Endodermal cell (in vitro differentiated cells): ENCODE measurements at regions not wholly inside any gene's neighbourhood (a gene's known extent, or its start where the extent isn't known, plus 50 kb on each side); places are given as distances from the start of the nearest gene placed in this dataset.

Source experiments
- DNase-seq: peaks from one replicate; pipeline ENCODE4 v3.0.0-alpha.2; 2017
- H3K27ac ChIP-seq: 2 replicates; pipeline ENCODE4 v1.5.1; 2013; ENCODE audit warnings: mild to moderate bottlenecking, low read depth, low read length, moderate library complexity
- H3K27me3 ChIP-seq: 2 replicates; pipeline ENCODE4 v1.6.1; 2013; ENCODE audit warnings: mild to moderate bottlenecking, low read length, moderate library complexity; ENCODE audit not compliant: insufficient read depth, control insufficient read depth, poor library complexity, severe bottlenecking
- H3K36me3 ChIP-seq: 2 replicates; pipeline ENCODE4 v1.7.0; 2013; ENCODE audit warnings: mild to moderate bottlenecking, low read length, moderate library complexity; ENCODE audit not compliant: control insufficient read depth, insufficient read depth
- H3K4me1 ChIP-seq: one replicate; pipeline ENCODE4 v1.7.0; 2013; ENCODE audit warnings: low read length; ENCODE audit not compliant: control insufficient read depth, insufficient read depth
- H3K4me3 ChIP-seq: 2 replicates; pipeline ENCODE4 v1.5.1; 2013; ENCODE audit warnings: mild to moderate bottlenecking, low read length, moderate library complexity
- H3K9ac ChIP-seq: 2 replicates; pipeline ENCODE4 v1.6.1; 2013; ENCODE audit warnings: mild to moderate bottlenecking, low read length, moderate library complexity; ENCODE audit not compliant: poor library complexity, severe bottlenecking; ENCODE audit errors: extremely low read depth
- H3K9me3 ChIP-seq: 2 replicates; pipeline ENCODE4 v1.6.1; 2013; ENCODE audit warnings: mild to moderate bottlenecking, low read length, moderate library complexity; ENCODE audit not compliant: control insufficient read depth
- H3K27ac Mint-ChIP-seq: 2 replicates; pipeline ENCODE4 v1.8.0; 2020; ENCODE audit warnings: mixed read lengths
- H3K27me3 Mint-ChIP-seq: 2 replicates; pipeline ENCODE4 v1.8.0; 2021; ENCODE audit warnings: mild to moderate bottlenecking, mixed read lengths; ENCODE audit not compliant: insufficient read depth
- H3K36me3 Mint-ChIP-seq: 2 replicates; pipeline ENCODE4 v1.8.0; 2020; ENCODE audit warnings: low read depth, mixed read lengths
- H3K4me1 Mint-ChIP-seq: 2 replicates; pipeline ENCODE4 v1.8.0; 2020; ENCODE audit warnings: mixed read lengths
- H3K4me3 Mint-ChIP-seq: 2 replicates; pipeline ENCODE4 v1.8.0; 2020; ENCODE audit warnings: mild to moderate bottlenecking, moderate library complexity, mixed read lengths
- H3K9me3 Mint-ChIP-seq: 2 replicates; pipeline ENCODE4 v1.8.0; 2020; ENCODE audit warnings: mild to moderate bottlenecking, mixed read lengths
- WGBS, 2 experiments: methylation state at CpG; one replicate each; pipeline versions ENCODE4 v1.1.5 to v1.1.7; 2013; ENCODE audit warnings: missing lambda C conversion rate in 2 of 2, mixed read lengths in 1 of 2; ENCODE audit not compliant: insufficient coverage in 1 of 2, insufficient read length in 1 of 2; 5-methylcytosine and 5-hydroxymethylcytosine counted together
- TF ChIP-seq, protein P1 (sequence below): fragments of 200-600 bp; sonication (generic); conservative IDR thresholded peaks from 2 replicates; pipeline ENCODE4 v1.5.0; 2021; ENCODE audit warnings: antibody characterized with exemption, mild to moderate bottlenecking

DNA sequence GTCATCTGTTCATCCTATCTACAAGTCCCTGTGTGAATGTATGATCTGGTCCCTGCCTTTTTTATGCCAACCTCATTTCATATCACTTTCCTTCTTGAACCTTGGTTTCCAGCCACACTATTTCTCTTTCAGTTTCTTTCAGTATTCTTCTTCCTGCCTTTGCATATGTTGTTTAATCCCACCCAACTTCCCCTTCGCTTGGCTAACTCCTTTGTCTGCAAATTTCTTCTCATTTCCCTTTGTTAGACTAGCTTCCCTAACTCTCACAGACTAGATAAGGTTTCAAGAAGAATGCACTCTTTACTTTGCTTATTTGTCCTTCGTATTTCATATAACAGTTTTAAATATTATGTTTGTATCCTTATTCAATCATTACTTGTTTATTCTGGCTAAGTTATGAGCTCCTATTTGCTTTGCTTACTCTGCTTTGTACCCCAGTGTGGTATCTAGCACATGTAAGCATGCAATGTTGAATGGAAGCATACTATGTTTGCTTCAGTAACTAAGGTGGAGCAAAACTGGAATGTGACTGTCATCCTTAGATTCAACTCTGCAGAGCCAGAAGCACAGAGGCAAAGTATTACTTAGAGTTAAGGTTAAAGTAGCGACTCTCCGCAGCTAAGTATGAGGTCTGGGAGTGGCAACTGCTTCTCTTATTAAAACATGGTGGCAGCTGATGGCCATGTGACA is 681.3 kb downstream of the CPS1 start:
- Mint-ChIP-seq H3K9me3 (peaks cover 1% of the 10 kb centered on the region), H3K4me3 (no peak overlapping the region), H3K27me3 (no peaks in the 10 kb centered on the region), H3K36me3 (no peaks in the 10 kb centered on the region), H3K4me1 (peaks cover 16% of the 10 kb centered on the region), H3K27ac (peak overlapping the region; percentile 60)
- no peaks in the 10 kb centered on the region for H3K9me3 ChIP-seq
- H3K27ac ChIP-seq = no peak overlapping the region
- H3K9ac ChIP-seq = no peak overlapping the region
- DNase-seq = no peak
- H3K4me1 ChIP-seq = peaks cover 6% of the 10 kb centered on the region
- H3K4me3 ChIP-seq = no peak overlapping the region
- WGBS, 2 experiments = 88 to 90% methylated on average over 3 of the region's 4 CpGs
- no peaks in the 10 kb centered on the region for H3K36me3 ChIP-seq
- no peaks in the 10 kb centered on the region for H3K27me3 ChIP-seq
- TF ChIP-seq, protein P1, sequence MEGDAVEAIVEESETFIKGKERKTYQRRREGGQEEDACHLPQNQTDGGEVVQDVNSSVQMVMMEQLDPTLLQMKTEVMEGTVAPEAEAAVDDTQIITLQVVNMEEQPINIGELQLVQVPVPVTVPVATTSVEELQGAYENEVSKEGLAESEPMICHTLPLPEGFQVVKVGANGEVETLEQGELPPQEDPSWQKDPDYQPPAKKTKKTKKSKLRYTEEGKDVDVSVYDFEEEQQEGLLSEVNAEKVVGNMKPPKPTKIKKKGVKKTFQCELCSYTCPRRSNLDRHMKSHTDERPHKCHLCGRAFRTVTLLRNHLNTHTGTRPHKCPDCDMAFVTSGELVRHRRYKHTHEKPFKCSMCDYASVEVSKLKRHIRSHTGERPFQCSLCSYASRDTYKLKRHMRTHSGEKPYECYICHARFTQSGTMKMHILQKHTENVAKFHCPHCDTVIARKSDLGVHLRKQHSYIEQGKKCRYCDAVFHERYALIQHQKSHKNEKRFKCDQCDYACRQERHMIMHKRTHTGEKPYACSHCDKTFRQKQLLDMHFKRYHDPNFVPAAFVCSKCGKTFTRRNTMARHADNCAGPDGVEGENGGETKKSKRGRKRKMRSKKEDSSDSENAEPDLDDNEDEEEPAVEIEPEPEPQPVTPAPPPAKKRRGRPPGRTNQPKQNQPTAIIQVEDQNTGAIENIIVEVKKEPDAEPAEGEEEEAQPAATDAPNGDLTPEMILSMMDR = no peak

GRCh38 chr2:211241891-211242290 is 685.5 kb downstream of the CPS1 start:
- TF ChIP-seq, protein P1 = no peak
- Mint-ChIP-seq H3K27ac (no peak overlapping the region), H3K36me3 (no peaks in the 10 kb centered on the region), H3K4me3 (no peak overlapping the region), H3K9me3 (no peaks in the 10 kb centered on the region), H3K4me1 (peaks cover 16% of the 10 kb centered on the region), H3K27me3 (no peaks in the 10 kb centered on the region)
- H3K36me3 ChIP-seq = no peaks in the 10 kb centered on the region
- 81 to 91% methylated on average over 2 to 3 of the region's 3 CpGs for WGBS, 2 experiments
- H3K4me3 ChIP-seq = no peak overlapping the region
- no peak overlapping the region for H3K9ac ChIP-seq
- no peak overlapping the region for H3K27ac ChIP-seq
- no peak for DNase-seq
- no peaks in the 10 kb centered on the region for H3K27me3 ChIP-seq
- no peaks in the 10 kb centered on the region for H3K9me3 ChIP-seq
- H3K4me1 ChIP-seq = peaks cover 6% of the 10 kb centered on the region

DNA sequence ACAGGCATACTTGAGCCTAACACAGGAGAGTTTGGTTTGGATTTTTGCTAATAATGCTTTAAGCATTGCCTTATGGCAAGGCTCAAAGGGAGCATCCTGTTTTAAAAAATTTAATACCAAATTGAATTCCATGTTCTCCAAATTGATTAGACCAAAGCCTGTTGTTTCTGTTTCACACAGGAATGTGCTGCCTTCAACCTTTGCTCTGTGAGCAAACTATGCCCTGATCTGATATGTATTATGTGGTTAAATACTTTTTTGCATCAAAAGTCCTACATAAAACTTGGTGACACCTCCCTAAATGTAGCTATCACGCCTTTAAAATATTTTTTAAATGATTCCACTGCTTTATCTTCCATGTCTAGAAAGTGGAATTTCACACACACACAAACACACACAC is 691.4 kb downstream of the CPS1 start:
- Histone ChIP-seq H3K4me1 (no peaks in the 10 kb centered on the region), H3K36me3 (no peaks in the 10 kb centered on the region), H3K27me3 (no peaks in the 10 kb centered on the region), H3K9ac (no peak overlapping the region), H3K27ac (no peak overlapping the region), H3K4me3 (no peak overlapping the region), H3K9me3 (no peaks in the 10 kb centered on the region)
- TF ChIP-seq, protein P1 = no peak
- Mint-ChIP-seq H3K27me3 (no peaks in the 10 kb centered on the region), H3K36me3 (no peaks in the 10 kb centered on the region), H3K27ac (no peak overlapping the region), H3K4me3 (no peak overlapping the region), H3K9me3 (no peaks in the 10 kb centered on the region), H3K4me1 (no peaks in the 10 kb centered on the region)
- DNase-seq = no peak
- WGBS, 2 experiments = 72 to 83% methylated on average over 1 of the region's 1 CpG
